K562 (cell line): ENCODE measurements at regions not wholly inside any gene's neighbourhood (a gene's known extent, or its start where the extent isn't known, plus 50 kb on each side); places are given as distances from the start of the nearest gene placed in this dataset.

Experiments used
- DLX4 ChIP-seq: fragments of 250-450 bp; sonication (Bioruptor Pico); IDR thresholded peaks from 2 replicates; pipeline ENCODE4 v1.6.1; 2021; ENCODE audit warnings: mild to moderate bottlenecking
- DPF2 ChIP-seq: fragments of 450-650 bp; IDR thresholded peaks from 2 replicates; pipeline ENCODE4 v1.6.1; 2016
- GATAD2B ChIP-seq: fragments of 450-650 bp; IDR thresholded peaks from 2 replicates; pipeline ENCODE4 v1.6.1; 2017; ENCODE audit warnings: mild to moderate bottlenecking, borderline replicate concordance
- GTF2F1 ChIP-seq: IDR thresholded peaks from 2 replicates; pipeline ENCODE4 v1.6.1; 2011; ENCODE audit warnings: low read depth, low read length, improper control_type of control experiment
- MAFK ChIP-seq: IDR thresholded peaks from 2 replicates; pipeline ENCODE4 v1.6.1; 2011; ENCODE audit warnings: low read length, improper control_type of control experiment
- RAD21 ChIP-seq, 2 experiments: fragments of 250-450 bp in 1 of 2; fragments of 450-650 bp in 1 of 2; sonication (Bioruptor Pico) in 1 of 2; formaldehyde crosslinking in 1 of 2; IDR thresholded peaks in 1 of 2; conservative IDR thresholded peaks in 1 of 2; 2 replicates each; pipeline versions ENCODE4 v1.4.0 to v1.8.0; 2020 to 2022; ENCODE audit warnings: mild to moderate bottlenecking in 2 of 2, moderate library complexity in 1 of 2
- RFX7 ChIP-seq: fragments of 250-450 bp; sonication (Bioruptor Pico); IDR thresholded peaks from 2 replicates; pipeline ENCODE4 v1.5.1; 2021; ENCODE audit warnings: mild to moderate bottlenecking
- ZBTB26 ChIP-seq: fragments of 450-650 bp; formaldehyde crosslinking; IDR thresholded peaks from 2 replicates; pipeline ENCODE4 v1.4.0; 2022; ENCODE audit warnings: missing genetic modification characterization
- ZNF280B ChIP-seq: fragments of 250-450 bp; sonication (Bioruptor Pico); IDR thresholded peaks from 2 replicates; pipeline ENCODE4 v1.5.1; 2021; ENCODE audit warnings: mild to moderate bottlenecking
- TF ChIP-seq, protein P1 (sequence below): fragments of 250-450 bp; sonication (Bioruptor Pico); IDR thresholded peaks from 2 replicates; pipeline ENCODE4 v1.9.0; 2021; ENCODE audit warnings: mild to moderate bottlenecking, inconsistent platforms
- TF ChIP-seq, protein P2 (sequence below), 3 experiments: IDR thresholded peaks in 2 of 3; conservative IDR thresholded peaks in 1 of 3; 2 replicates each; pipeline ENCODE4 v1.5.1; 2011 to 2012; ENCODE audit warnings: low read length in 3 of 3, mild to moderate bottlenecking in 3 of 3, control low read depth in 2 of 3, improper control_type of control experiment in 1 of 3, inconsistent platforms in 1 of 3, low read depth in 1 of 3, mixed read lengths in 1 of 3, moderate library complexity in 1 of 3; ENCODE audit not compliant: insufficient read depth in 2 of 3

DNA sequence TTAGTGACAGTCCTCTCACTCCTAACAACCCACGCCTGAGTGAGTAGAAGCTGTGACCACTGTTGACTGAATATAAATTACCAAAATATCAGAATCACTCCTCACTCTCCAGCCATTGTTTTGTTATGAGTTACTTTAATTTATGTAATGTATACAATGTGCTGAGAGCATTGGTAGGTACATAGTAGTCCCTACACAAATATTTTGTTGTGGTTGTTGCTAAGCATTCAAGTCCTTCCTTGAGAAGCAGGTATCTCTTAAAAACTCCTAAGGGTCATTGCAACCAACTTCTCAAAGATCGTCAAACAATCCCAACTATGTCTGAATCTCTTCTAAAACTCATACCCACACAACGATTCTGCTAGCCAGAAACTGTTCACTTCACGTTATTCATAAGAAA lies 476.8 kb upstream of the TNP1 start (continued):
- TF ChIP-seq, protein P1, sequence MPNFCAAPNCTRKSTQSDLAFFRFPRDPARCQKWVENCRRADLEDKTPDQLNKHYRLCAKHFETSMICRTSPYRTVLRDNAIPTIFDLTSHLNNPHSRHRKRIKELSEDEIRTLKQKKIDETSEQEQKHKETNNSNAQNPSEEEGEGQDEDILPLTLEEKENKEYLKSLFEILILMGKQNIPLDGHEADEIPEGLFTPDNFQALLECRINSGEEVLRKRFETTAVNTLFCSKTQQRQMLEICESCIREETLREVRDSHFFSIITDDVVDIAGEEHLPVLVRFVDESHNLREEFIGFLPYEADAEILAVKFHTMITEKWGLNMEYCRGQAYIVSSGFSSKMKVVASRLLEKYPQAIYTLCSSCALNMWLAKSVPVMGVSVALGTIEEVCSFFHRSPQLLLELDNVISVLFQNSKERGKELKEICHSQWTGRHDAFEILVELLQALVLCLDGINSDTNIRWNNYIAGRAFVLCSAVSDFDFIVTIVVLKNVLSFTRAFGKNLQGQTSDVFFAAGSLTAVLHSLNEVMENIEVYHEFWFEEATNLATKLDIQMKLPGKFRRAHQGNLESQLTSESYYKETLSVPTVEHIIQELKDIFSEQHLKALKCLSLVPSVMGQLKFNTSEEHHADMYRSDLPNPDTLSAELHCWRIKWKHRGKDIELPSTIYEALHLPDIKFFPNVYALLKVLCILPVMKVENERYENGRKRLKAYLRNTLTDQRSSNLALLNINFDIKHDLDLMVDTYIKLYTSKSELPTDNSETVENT (CRISPR knock-in tag): no peak
- TF ChIP-seq ZBTB26 (CRISPR knock-in tag) (no peak), ZNF280B (CRISPR knock-in tag) (no peak), GATAD2B (no peak), RAD21 (CRISPR knock-in tag; conservative IDR thresholded peaks at IDR 0.05 in 1 of 2, IDR thresholded peaks at IDR 0.05 in 1 of 2) (no peak), DPF2 (no peak), GTF2F1 (no peak), DLX4 (CRISPR knock-in tag) (no peak), RFX7 (CRISPR knock-in tag) (no peak), MAFK (no peak)
- TF ChIP-seq, protein P2, sequence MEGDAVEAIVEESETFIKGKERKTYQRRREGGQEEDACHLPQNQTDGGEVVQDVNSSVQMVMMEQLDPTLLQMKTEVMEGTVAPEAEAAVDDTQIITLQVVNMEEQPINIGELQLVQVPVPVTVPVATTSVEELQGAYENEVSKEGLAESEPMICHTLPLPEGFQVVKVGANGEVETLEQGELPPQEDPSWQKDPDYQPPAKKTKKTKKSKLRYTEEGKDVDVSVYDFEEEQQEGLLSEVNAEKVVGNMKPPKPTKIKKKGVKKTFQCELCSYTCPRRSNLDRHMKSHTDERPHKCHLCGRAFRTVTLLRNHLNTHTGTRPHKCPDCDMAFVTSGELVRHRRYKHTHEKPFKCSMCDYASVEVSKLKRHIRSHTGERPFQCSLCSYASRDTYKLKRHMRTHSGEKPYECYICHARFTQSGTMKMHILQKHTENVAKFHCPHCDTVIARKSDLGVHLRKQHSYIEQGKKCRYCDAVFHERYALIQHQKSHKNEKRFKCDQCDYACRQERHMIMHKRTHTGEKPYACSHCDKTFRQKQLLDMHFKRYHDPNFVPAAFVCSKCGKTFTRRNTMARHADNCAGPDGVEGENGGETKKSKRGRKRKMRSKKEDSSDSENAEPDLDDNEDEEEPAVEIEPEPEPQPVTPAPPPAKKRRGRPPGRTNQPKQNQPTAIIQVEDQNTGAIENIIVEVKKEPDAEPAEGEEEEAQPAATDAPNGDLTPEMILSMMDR (IDR thresholded peaks at IDR 0.05 in 2 of 3, conservative IDR thresholded peaks at IDR 0.05 in 1 of 3; ENCODE audit: insufficient read depth in 2 of 3, low read depth in 1 of 3, low read length in 3 of 3): no peak
